Panc1 (cell line): ENCODE measurements at regions not wholly inside any gene's neighbourhood (a gene's known extent, or its start where the extent isn't known, plus 50 kb on each side); places are given as distances from the start of the nearest gene placed in this dataset.

Experiments
- POLR2AphosphoS5 ChIP-seq: IDR thresholded peaks from 2 replicates; pipeline ENCODE4 v1.6.1; 2012; ENCODE audit warnings: mild to moderate bottlenecking, low read depth, low read length, moderate library complexity
- SIN3A ChIP-seq: IDR thresholded peaks from 2 replicates; pipeline ENCODE4 v1.6.1; 2012; ENCODE audit warnings: low read depth, mild to moderate bottlenecking, low read length, moderate library complexity, borderline replicate concordance; ENCODE audit not compliant: insufficient read depth
- TCF7L2 ChIP-seq: IDR thresholded peaks from 2 replicates; pipeline ENCODE4 v1.6.1; 2011; ENCODE audit warnings: mild to moderate bottlenecking, low read depth, low read length, inconsistent platforms
- TF ChIP-seq, protein P1 (sequence below): fragments of 450-650 bp; IDR thresholded peaks from 2 replicates; pipeline ENCODE4 v1.5.1; 2017; ENCODE audit warnings: mild to moderate bottlenecking
- TF ChIP-seq, protein P2 (sequence below), 2 experiments: IDR thresholded peaks; 2 replicates each; pipeline ENCODE4 v1.6.1; 2011 to 2012; ENCODE audit warnings: low read depth in 2 of 2, control low read depth in 1 of 2, low read length in 1 of 2, mild to moderate bottlenecking in 1 of 2, moderate library complexity in 1 of 2; ENCODE audit not compliant: insufficient read depth in 1 of 2

DNA sequence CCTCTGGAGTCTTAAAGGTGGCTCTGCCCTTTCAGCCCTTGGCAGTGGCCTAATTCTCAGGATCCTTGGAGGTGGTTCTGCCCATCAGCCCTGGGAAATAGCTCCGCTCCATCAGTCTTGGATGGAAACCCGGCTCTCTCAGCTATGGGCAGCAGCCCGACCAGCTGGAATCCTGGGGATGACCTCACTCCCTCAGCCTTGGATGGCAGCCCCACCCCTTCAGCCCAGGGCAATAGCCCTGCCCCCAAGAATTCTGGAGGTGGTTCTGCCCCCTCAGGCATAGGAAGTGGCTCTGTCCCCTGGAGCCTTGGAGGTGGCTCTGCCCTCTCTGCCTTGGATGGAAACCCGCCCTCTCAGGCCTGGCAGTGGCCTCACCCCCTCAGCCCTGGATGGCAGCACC lies 127.7 kb downstream of the RBMX2 start:
- TF ChIP-seq POLR2AphosphoS5, result no peak
- TF ChIP-seq, protein P1, sequence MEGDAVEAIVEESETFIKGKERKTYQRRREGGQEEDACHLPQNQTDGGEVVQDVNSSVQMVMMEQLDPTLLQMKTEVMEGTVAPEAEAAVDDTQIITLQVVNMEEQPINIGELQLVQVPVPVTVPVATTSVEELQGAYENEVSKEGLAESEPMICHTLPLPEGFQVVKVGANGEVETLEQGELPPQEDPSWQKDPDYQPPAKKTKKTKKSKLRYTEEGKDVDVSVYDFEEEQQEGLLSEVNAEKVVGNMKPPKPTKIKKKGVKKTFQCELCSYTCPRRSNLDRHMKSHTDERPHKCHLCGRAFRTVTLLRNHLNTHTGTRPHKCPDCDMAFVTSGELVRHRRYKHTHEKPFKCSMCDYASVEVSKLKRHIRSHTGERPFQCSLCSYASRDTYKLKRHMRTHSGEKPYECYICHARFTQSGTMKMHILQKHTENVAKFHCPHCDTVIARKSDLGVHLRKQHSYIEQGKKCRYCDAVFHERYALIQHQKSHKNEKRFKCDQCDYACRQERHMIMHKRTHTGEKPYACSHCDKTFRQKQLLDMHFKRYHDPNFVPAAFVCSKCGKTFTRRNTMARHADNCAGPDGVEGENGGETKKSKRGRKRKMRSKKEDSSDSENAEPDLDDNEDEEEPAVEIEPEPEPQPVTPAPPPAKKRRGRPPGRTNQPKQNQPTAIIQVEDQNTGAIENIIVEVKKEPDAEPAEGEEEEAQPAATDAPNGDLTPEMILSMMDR, result no peak
- TF ChIP-seq, protein P2, sequence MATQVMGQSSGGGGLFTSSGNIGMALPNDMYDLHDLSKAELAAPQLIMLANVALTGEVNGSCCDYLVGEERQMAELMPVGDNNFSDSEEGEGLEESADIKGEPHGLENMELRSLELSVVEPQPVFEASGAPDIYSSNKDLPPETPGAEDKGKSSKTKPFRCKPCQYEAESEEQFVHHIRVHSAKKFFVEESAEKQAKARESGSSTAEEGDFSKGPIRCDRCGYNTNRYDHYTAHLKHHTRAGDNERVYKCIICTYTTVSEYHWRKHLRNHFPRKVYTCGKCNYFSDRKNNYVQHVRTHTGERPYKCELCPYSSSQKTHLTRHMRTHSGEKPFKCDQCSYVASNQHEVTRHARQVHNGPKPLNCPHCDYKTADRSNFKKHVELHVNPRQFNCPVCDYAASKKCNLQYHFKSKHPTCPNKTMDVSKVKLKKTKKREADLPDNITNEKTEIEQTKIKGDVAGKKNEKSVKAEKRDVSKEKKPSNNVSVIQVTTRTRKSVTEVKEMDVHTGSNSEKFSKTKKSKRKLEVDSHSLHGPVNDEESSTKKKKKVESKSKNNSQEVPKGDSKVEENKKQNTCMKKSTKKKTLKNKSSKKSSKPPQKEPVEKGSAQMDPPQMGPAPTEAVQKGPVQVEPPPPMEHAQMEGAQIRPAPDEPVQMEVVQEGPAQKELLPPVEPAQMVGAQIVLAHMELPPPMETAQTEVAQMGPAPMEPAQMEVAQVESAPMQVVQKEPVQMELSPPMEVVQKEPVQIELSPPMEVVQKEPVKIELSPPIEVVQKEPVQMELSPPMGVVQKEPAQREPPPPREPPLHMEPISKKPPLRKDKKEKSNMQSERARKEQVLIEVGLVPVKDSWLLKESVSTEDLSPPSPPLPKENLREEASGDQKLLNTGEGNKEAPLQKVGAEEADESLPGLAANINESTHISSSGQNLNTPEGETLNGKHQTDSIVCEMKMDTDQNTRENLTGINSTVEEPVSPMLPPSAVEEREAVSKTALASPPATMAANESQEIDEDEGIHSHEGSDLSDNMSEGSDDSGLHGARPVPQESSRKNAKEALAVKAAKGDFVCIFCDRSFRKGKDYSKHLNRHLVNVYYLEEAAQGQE (IDR thresholded peaks at IDR 0.05; ENCODE audit: insufficient read depth in 1 of 2, low read depth in 2 of 2, low read length in 1 of 2), result no peak
- no peak for TF ChIP-seq SIN3A
- no peak for TF ChIP-seq TCF7L2
